OCI-LY7 (cell line): ENCODE measurements at regions not wholly inside any gene's neighbourhood (a gene's known extent, or its start where the extent isn't known, plus 50 kb on each side); places are given as distances from the start of the nearest gene placed in this dataset.

Experiments
- BruUV-seq: library from RNA; stranded (reverse); fragments of 400-500 nt; replicated peaks from 2 replicates; lab custom pipeline; 2021; lab: Mats Ljungman, UMichigan
- CTCF ChIA-PET: fragments of 300-600 bp; sonication (Branson Sonifier 250); formaldehyde crosslinking; loops from one replicate; lab custom pipeline; 2022; ENCODE audit warnings: antibody characterized with exemption; ENCODE audit not compliant: unreplicated experiment; lab: Charles Lee
- POLR2A ChIA-PET: fragments of 300-600 bp; sonication (Branson Sonifier 250); formaldehyde crosslinking; loops from one replicate; lab custom pipeline; 2022; ENCODE audit warnings: antibody characterized with exemption; lab: Charles Lee
- DNase-seq: peaks from one replicate; pipeline ENCODE4 v3.0.0-alpha.2; 2015; ENCODE audit warnings: low spot score
- H2AFZ ChIP-seq: fragments of 200-600 bp; sonication (generic), shearing (Covaris generic); 2 replicates; pipeline ENCODE4 v1.6.1; 2014; ENCODE audit warnings: mild to moderate bottlenecking, antibody characterized with exemption, low read length, moderate library complexity
- H3K27ac ChIP-seq: fragments of 200-600 bp; sonication (generic); 2 replicates; pipeline ENCODE4 v1.5.1; 2014; ENCODE audit warnings: mixed run types, low read depth, mild to moderate bottlenecking, moderate library complexity, low read length, inconsistent platforms; ENCODE audit not compliant: poor library complexity, severe bottlenecking
- H3K36me3 ChIP-seq: fragments of 200-600 bp; sonication (generic); 2 replicates; pipeline ENCODE4 v1.6.1; 2014; ENCODE audit warnings: mild to moderate bottlenecking, antibody characterized with exemption, low read length, moderate library complexity, mixed read lengths; ENCODE audit not compliant: insufficient read depth
- H3K4me1 ChIP-seq: fragments of 200-600 bp; sonication (generic); 2 replicates; pipeline ENCODE4 v1.5.1; 2014; ENCODE audit warnings: mild to moderate bottlenecking, low read length; ENCODE audit not compliant: insufficient read depth, poor library complexity, severe bottlenecking
- H3K4me2 ChIP-seq: fragments of 200-600 bp; sonication (generic); 2 replicates; pipeline ENCODE4 v1.6.1; 2014; ENCODE audit warnings: mild to moderate bottlenecking, low read length
- H3K4me3 ChIP-seq: fragments of 200-600 bp; sonication (generic); 2 replicates; pipeline ENCODE4 v1.5.1; 2014; ENCODE audit warnings: mild to moderate bottlenecking, low read depth, low read length; ENCODE audit not compliant: poor library complexity, severe bottlenecking
- H3K79me2 ChIP-seq: fragments of 200-600 bp; sonication (generic); 2 replicates; pipeline ENCODE4 v1.6.1; 2016; ENCODE audit warnings: low read depth, mild to moderate bottlenecking, low read length, moderate library complexity, mixed read lengths; ENCODE audit not compliant: insufficient read depth
- H3K9me2 ChIP-seq: fragments of 200-600 bp; sonication (generic); 2 replicates; pipeline ENCODE4 v1.6.1; 2016; ENCODE audit warnings: mild to moderate bottlenecking, low read length, mixed read lengths; ENCODE audit not compliant: insufficient read depth
- H3K9me3 ChIP-seq: fragments of 200-600 bp; sonication (generic); 2 replicates; pipeline ENCODE4 v1.6.1; 2014; ENCODE audit warnings: mild to moderate bottlenecking, mixed run types, low read length, mixed read lengths
- H4K20me1 ChIP-seq: fragments of 200-600 bp; sonication (generic); 2 replicates; pipeline ENCODE4 v1.6.1; 2014; ENCODE audit warnings: mild to moderate bottlenecking, antibody characterized with exemption, low read length, moderate library complexity, mixed read lengths; ENCODE audit not compliant: insufficient read depth
- CTCF ChIP-seq: fragments of 200-600 bp; sonication (generic); conservative IDR thresholded peaks from 2 replicates; pipeline ENCODE4 v1.5.1; 2014; ENCODE audit warnings: mild to moderate bottlenecking, antibody characterized with exemption, low read length, moderate library complexity, mixed read lengths
- EZH2phosphoT487 ChIP-seq: fragments of 200-600 bp; sonication (generic); IDR thresholded peaks from 2 replicates; pipeline ENCODE4 v1.6.1; 2018; ENCODE audit warnings: low read depth, borderline replicate concordance, mild to moderate bottlenecking, mixed run types, antibody characterized with exemption, low read length, moderate library complexity, mixed read lengths
- intact Hi-C: fragments of 100-400 bp; cut with micrococcal nuclease; formaldehyde crosslinking; loops from one replicate; pipeline ENCODE4 v1.10.0; 2022; ENCODE audit not compliant: unreplicated experiment

- no peak for DNase-seq
These were observed 818.9 kb downstream of the OLFM4 start for GRCh38 chr13:53847502-53847901.

GRCh38 chr13:53848366-53848961, 819.9 kb downstream of the OLFM4 start:
- Histone ChIP-seq H3K9me2 (no peaks in the 10 kb centered on the region), H3K9me3 (no peaks in the 10 kb centered on the region), H4K20me1 (no peaks in the 10 kb centered on the region), H3K36me3 (no peaks in the 10 kb centered on the region), H3K79me2 (no peaks in the 10 kb centered on the region), H2AFZ (no peak overlapping the region), H3K4me3 (no peak overlapping the region), H3K27ac (no peak overlapping the region), H3K4me2 (no peak overlapping the region), H3K4me1 (no peaks in the 10 kb centered on the region)
- no peak for DNase-seq
- CTCF ChIA-PET = no interaction called here
- no TSS peak for BruUV-seq
- TF ChIP-seq EZH2phosphoT487 = no peak
- no peak for TF ChIP-seq CTCF
- intact Hi-C loops = no loop called here
- POLR2A ChIA-PET = no interaction called here

More at GRCh38 chr13:53847502-53847901, 818.9 kb downstream of the OLFM4 start:
- H3K4me1 ChIP-seq = no peaks in the 10 kb centered on the region
- ChIA-PET CTCF (no interaction called here), POLR2A (interaction anchor here (0.6 kb wide), 1 partner anchor 14 kb away, joined by 3 read pairs; no protein-coding TSS in a partner anchor)
- H4K20me1 ChIP-seq = no peaks in the 10 kb centered on the region
- no peak overlapping the region for H2AFZ ChIP-seq
- H3K36me3 ChIP-seq = no peaks in the 10 kb centered on the region
- no peak overlapping the region for H3K27ac ChIP-seq
- BruUV-seq = no TSS peak
- no peaks in the 10 kb centered on the region for H3K9me3 ChIP-seq
- no peaks in the 10 kb centered on the region for H3K9me2 ChIP-seq
- TF ChIP-seq EZH2phosphoT487 (no peak), CTCF (no peak)
- H3K4me2 ChIP-seq = no peak overlapping the region
- H3K4me3 ChIP-seq = no peak overlapping the region
- no peaks in the 10 kb centered on the region for H3K79me2 ChIP-seq
- intact Hi-C loops = no loop called here

- no peaks in the 10 kb centered on the region for H3K9me3 ChIP-seq
- TF ChIP-seq CTCF (no peak), EZH2phosphoT487 (no peak)
- H3K9me2 ChIP-seq = no peaks in the 10 kb centered on the region
- ChIA-PET CTCF (no interaction called here), POLR2A (interaction anchor here (1.1 kb wide), 1 partner anchor 20 kb away, joined by 3 read pairs; no protein-coding TSS in a partner anchor)
- H3K27ac ChIP-seq = no peak overlapping the region
- H3K36me3 ChIP-seq = no peaks in the 10 kb centered on the region
- H3K4me2 ChIP-seq = no peak overlapping the region
- BruUV-seq = no TSS peak
- H3K4me3 ChIP-seq = no peak overlapping the region
- no peak for DNase-seq
- H2AFZ ChIP-seq = no peak overlapping the region
- intact Hi-C loops = no loop called here
- H3K4me1 ChIP-seq = no peaks in the 10 kb centered on the region
- H3K79me2 ChIP-seq = no peaks in the 10 kb centered on the region
- H4K20me1 ChIP-seq = no peaks in the 10 kb centered on the region
These were observed 825.7 kb downstream of the OLFM4 start for GRCh38 chr13:53854321-53854720.
